C1 segment of cervical spinal cord (tissue), 14 donors: ENCODE measurements at regions not wholly inside any gene's neighbourhood (a gene's known extent, or its start where the extent isn't known, plus 50 kb on each side); places are given as distances from the start of the nearest gene placed in this dataset.

Source experiments
- DNase-seq, 14 donors: peaks; one replicate each; lab custom pipeline; 2025; lab: John Stamatoyannopoulos, UW

GRCh38 chr21:43348170-43348766, 78.7 kb downstream of the SIK1 start:
- DNase-seq, result no peak

- no peak for DNase-seq
Observed at GRCh38 chr21:43347461-43348169, 79.3 kb downstream of the SIK1 start.

GRCh38 chr21:43346551-43346950, 80.4 kb downstream of the SIK1 start:
- no peak for DNase-seq

GRCh38 chr21:43345746-43346409, 81.1 kb downstream of the SIK1 start:
- peak in 1 of 14 donors; percentile 30 for DNase-seq

GRCh38 chr21:43345046-43345745, 81.7 kb downstream of the SIK1 start:
- no peak for DNase-seq

- peak in 1 of 14 donors; percentile 32 for DNase-seq
Observed at GRCh38 chr21:43343992-43344886, 82.7 kb downstream of the SIK1 start.

- DNase-seq, result no peak
Observed at GRCh38 chr21:43343095-43343991, 83.6 kb downstream of the SIK1 start.

- no peak for DNase-seq
Observed at GRCh38 chr21:43342301-43342881, 84.5 kb downstream of the SIK1 start.

GRCh38 chr21:43341378-43342161, 85.4 kb downstream of the SIK1 start:
- DNase-seq, result no peak

GRCh38 chr21:43340491-43341377, 86.2 kb downstream of the SIK1 start:
- DNase-seq, result no peak

- DNase-seq, result no peak
Observed at GRCh38 chr21:43339668-43340067, 87.3 kb downstream of the SIK1 start.

GRCh38 chr21:43338951-43339350, 88.0 kb downstream of the SIK1 start:
- DNase-seq, result no peak

- DNase-seq, result peak in 2 of 14 donors; percentile 15 to 75
Observed at GRCh38 chr21:43337901-43338655, 88.9 kb downstream of the SIK1 start.

GRCh38 chr21:43335119-43335518, 91.8 kb downstream of the SIK1 start:
- DNase-seq, result no peak

- no peak for DNase-seq
Observed at GRCh38 chr21:43334214-43334958, 92.5 kb downstream of the SIK1 start.

- peak in 2 of 14 donors; percentile 17 to 27 for DNase-seq
Observed at GRCh38 chr21:43333298-43334062, 93.5 kb downstream of the SIK1 start.
